GM12878 (cell line): ENCODE measurements at regions not wholly inside any gene's neighbourhood (a gene's known extent, or its start where the extent isn't known, plus 50 kb on each side); places are given as distances from the start of the nearest gene placed in this dataset.

Experiments
- ATAC-seq: fragments of 200-7000 bp; cut with Tn5 transposase; 3 replicates; pipeline ENCODE4 v1.9.1; 2020; ENCODE audit warnings: mild to moderate bottlenecking, moderate library complexity
- BruUV-seq: library from RNA; stranded (reverse); fragments of 400-500 nt; replicated peaks from 2 replicates; lab custom pipeline; 2021; lab: Mats Ljungman, UMichigan
- CTCF ChIA-PET: fragments of 300-600 bp; sonication (Branson Sonifier 250); formaldehyde crosslinking; extraction: SDS; loops from one replicate; lab custom pipeline; 2021; ENCODE audit warnings: inconsistent platforms; lab: Yijun Ruan, JAX
- POLR2A ChIA-PET: fragments of 350-600 bp; formaldehyde crosslinking; extraction: SDS; loops from one replicate; lab custom pipeline; 2021; ENCODE audit warnings: inconsistent platforms; lab: Charles Lee
- RAD21 ChIA-PET: fragments of 300-600 bp; sonication (Branson Sonifier 250); formaldehyde crosslinking; loops from one replicate; lab custom pipeline; 2023; ENCODE audit warnings: antibody characterized with exemption; ENCODE audit not compliant: unreplicated experiment; lab: Charles Lee
- SMC1A ChIA-PET: fragments of 300-600 bp; sonication (Branson Sonifier 250); formaldehyde crosslinking; loops from one replicate; lab custom pipeline; 2023; ENCODE audit not compliant: unreplicated experiment, uncharacterized antibody; lab: Charles Lee
- DNase-seq: peaks from one replicate; pipeline ENCODE4 v3.0.0-alpha.2; 2011; ENCODE audit warnings: low read depth, low spot score
- FAIRE-seq: peaks from 3 replicates; lab custom pipeline; 2011; peaks lifted over from hg19 to GRCh38; lab: Jason Lieb, UNC
- H2AFZ ChIP-seq: 2 replicates; pipeline ENCODE4 v1.6.0; 2011; ENCODE audit warnings: low read depth, low read length, control low read depth; ENCODE audit not compliant: control insufficient read depth
- H3K27ac ChIP-seq: 2 replicates; pipeline ENCODE4 v1.5.1; 2011; ENCODE audit warnings: control low read depth; ENCODE audit not compliant: control insufficient read depth, insufficient read depth
- H3K27me3 ChIP-seq, 2 experiments: replicated peaks in 1 of 2; 2 replicates each; pipeline versions ENCODE4 v1.6.0 to v1.6.1; 2011; ENCODE audit warnings: low read length in 1 of 2; ENCODE audit not compliant: control insufficient read depth in 2 of 2, insufficient read depth in 2 of 2
- H3K36me3 ChIP-seq, 2 experiments: 2 replicates each; pipeline ENCODE4 v1.5.1; 2011; ENCODE audit warnings: low read length in 1 of 2; ENCODE audit not compliant: control insufficient read depth in 2 of 2, insufficient read depth in 2 of 2
- H3K4me1 ChIP-seq: 2 replicates; pipeline ENCODE4 v1.6.1; 2011; ENCODE audit warnings: mild to moderate bottlenecking, low read length, moderate library complexity, mixed read lengths; ENCODE audit not compliant: control insufficient read depth, insufficient read depth
- H3K4me2 ChIP-seq: 2 replicates; pipeline ENCODE4 v1.6.0; 2011; ENCODE audit warnings: control low read depth; ENCODE audit not compliant: control insufficient read depth, insufficient read depth
- H3K4me3 ChIP-seq: fragments of 200-600 bp; sonication (generic); 2 replicates; pipeline ENCODE4 v1.5.1; 2016
- H3K79me2 ChIP-seq: 2 replicates; pipeline ENCODE4 v1.6.0; 2011; ENCODE audit warnings: low read length; ENCODE audit not compliant: control insufficient read depth, insufficient read depth
- H3K9ac ChIP-seq: 2 replicates; pipeline ENCODE4 v1.8.0; 2011; ENCODE audit warnings: low read length, control low read depth, mixed read lengths; ENCODE audit not compliant: control insufficient read depth, insufficient read depth
- H3K9me3 ChIP-seq: replicated peaks from 3 replicates; pipeline ENCODE4 v1.5.1; 2011; ENCODE audit warnings: mild to moderate bottlenecking, low read length; ENCODE audit not compliant: control insufficient read depth, insufficient read depth
- H4K20me1 ChIP-seq: 2 replicates; pipeline ENCODE4 v1.6.0; 2011; ENCODE audit not compliant: control insufficient read depth, insufficient read depth
- CBX5 ChIP-seq: sonication (generic); IDR thresholded peaks from 2 replicates; pipeline ENCODE4 v1.6.1; 2016; ENCODE audit warnings: low read depth, moderate library complexity, mild to moderate bottlenecking, inconsistent platforms
- EP300 ChIP-seq, 2 experiments: fragments of 150-350 bp in 1 of 2; IDR thresholded peaks; 2 replicates each; pipeline ENCODE4 v1.6.1; 2011 to 2012; ENCODE audit warnings: low read depth in 2 of 2, low read length in 2 of 2, borderline replicate concordance in 1 of 2, improper control_type of control experiment in 1 of 2, inconsistent platforms in 1 of 2; ENCODE audit not compliant: control insufficient read depth in 1 of 2
- FOS ChIP-seq: IDR thresholded peaks from 3 replicates; pipeline ENCODE4 v1.6.1; 2011; ENCODE audit warnings: borderline replicate concordance; ENCODE audit not compliant: insufficient read length; ENCODE audit errors: extremely low read depth
- HDAC6 ChIP-seq: fragments of 200-600 bp; sonication (generic); IDR thresholded peaks from one replicate; pipeline ENCODE4 v1.8.0; 2017; ENCODE audit warnings: antibody characterized with exemption; ENCODE audit not compliant: unreplicated experiment
- IKZF2 ChIP-seq, 2 experiments: fragments of 450-650 bp; IDR thresholded peaks; 2 replicates each; pipeline ENCODE4 v1.6.1; 2017; ENCODE audit warnings: mild to moderate bottlenecking in 2 of 2, moderate library complexity in 2 of 2
- MYB ChIP-seq: fragments of 150-350 bp; IDR thresholded peaks from 2 replicates; pipeline ENCODE4 v1.6.1; 2014; ENCODE audit warnings: mild to moderate bottlenecking, low read depth, low read length, borderline replicate concordance
- RUNX3 ChIP-seq: IDR thresholded peaks from 2 replicates; pipeline ENCODE4 v1.6.1; 2012; ENCODE audit warnings: low read length, inconsistent platforms
- SP1 ChIP-seq: IDR thresholded peaks from one replicate; pipeline ENCODE4 v1.6.1; 2011; ENCODE audit warnings: low read depth, low read length
- TBL1XR1 ChIP-seq: IDR thresholded peaks from 2 replicates; pipeline ENCODE4 v1.6.1; 2012; ENCODE audit warnings: low read depth, low read length, improper control_type of control experiment
- TCF3 ChIP-seq: IDR thresholded peaks from 2 replicates; pipeline ENCODE4 v1.6.1; 2012; ENCODE audit warnings: low read depth, mild to moderate bottlenecking, low read length, borderline replicate concordance; ENCODE audit not compliant: insufficient read depth
- ZBED1 ChIP-seq: IDR thresholded peaks from 2 replicates; pipeline ENCODE4 v1.6.1; 2016; ENCODE audit warnings: borderline replicate concordance
- WGBS: methylation state at CpG from one replicate; pipeline ENCODE4 v1.1.6; 2016; ENCODE audit warnings: low lambda C conversion rate; ENCODE audit not compliant: insufficient replicate concordance, insufficient coverage; ENCODE audit errors: missing lambda C conversion rate; 5-methylcytosine and 5-hydroxymethylcytosine counted together
- in situ Hi-C: fragments of 300-500 bp; cut with MboI; formaldehyde crosslinking; loops from 9 replicates; pipeline ENCODE4 v1.14.3; 2018; ENCODE audit warnings: mixed read lengths
- intact Hi-C: fragments of 100-400 bp; cut with micrococcal nuclease; formaldehyde crosslinking; loops from one replicate; pipeline ENCODE4 v1.14.2; 2022; ENCODE audit not compliant: unreplicated experiment
- TF ChIP-seq, protein P1 (sequence below), 3 experiments: IDR thresholded peaks in 2 of 3; conservative IDR thresholded peaks in 1 of 3; 2 replicates each; pipeline ENCODE4 v1.5.1; 2011; ENCODE audit warnings: low read depth in 3 of 3, low read length in 3 of 3, mild to moderate bottlenecking in 3 of 3, control low read depth in 2 of 3, moderate library complexity in 2 of 3, inconsistent platforms in 1 of 3, mixed read lengths in 1 of 3; ENCODE audit not compliant: control insufficient read depth in 2 of 3, insufficient read depth in 1 of 3; ENCODE audit errors: extremely low read depth in 1 of 3
- TF ChIP-seq, protein P2 (sequence below): IDR thresholded peaks from 2 replicates; pipeline ENCODE4 v1.6.1; 2011; ENCODE audit warnings: low read depth, low read length, improper control_type of control experiment, borderline replicate concordance
- TF ChIP-seq, protein P3 (sequence below): fragments of 150-350 bp; IDR thresholded peaks from 2 replicates; pipeline ENCODE4 v1.6.1; 2016; ENCODE audit warnings: low read depth, low read length
- TF ChIP-seq, protein P4 (sequence below): IDR thresholded peaks from 2 replicates; pipeline ENCODE4 v1.6.1; 2011; ENCODE audit warnings: mild to moderate bottlenecking, low read depth, low read length, moderate library complexity; ENCODE audit not compliant: insufficient replicate concordance

DNA sequence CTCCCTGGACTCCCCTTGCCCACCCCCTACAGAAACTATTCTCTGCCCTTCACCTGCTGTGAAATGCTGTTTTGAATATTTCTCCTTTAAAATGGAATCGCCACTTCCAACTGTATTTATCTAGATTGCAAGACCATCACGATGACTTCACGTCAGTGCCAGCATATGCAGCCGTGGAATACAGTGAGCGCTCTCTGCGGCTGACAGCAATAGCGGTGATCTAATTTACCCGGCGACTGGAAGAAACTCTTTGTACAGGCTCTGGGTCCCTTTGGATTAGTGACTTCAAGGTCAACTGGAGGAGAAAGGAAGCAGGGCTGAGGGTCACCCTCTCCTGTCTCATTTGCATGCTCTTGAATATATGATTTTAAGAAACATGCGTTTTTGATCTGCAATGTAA is 192.0 kb downstream of the IRX1 start (continued):
- TF ChIP-seq, protein P1, sequence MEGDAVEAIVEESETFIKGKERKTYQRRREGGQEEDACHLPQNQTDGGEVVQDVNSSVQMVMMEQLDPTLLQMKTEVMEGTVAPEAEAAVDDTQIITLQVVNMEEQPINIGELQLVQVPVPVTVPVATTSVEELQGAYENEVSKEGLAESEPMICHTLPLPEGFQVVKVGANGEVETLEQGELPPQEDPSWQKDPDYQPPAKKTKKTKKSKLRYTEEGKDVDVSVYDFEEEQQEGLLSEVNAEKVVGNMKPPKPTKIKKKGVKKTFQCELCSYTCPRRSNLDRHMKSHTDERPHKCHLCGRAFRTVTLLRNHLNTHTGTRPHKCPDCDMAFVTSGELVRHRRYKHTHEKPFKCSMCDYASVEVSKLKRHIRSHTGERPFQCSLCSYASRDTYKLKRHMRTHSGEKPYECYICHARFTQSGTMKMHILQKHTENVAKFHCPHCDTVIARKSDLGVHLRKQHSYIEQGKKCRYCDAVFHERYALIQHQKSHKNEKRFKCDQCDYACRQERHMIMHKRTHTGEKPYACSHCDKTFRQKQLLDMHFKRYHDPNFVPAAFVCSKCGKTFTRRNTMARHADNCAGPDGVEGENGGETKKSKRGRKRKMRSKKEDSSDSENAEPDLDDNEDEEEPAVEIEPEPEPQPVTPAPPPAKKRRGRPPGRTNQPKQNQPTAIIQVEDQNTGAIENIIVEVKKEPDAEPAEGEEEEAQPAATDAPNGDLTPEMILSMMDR (IDR thresholded peaks at IDR 0.05 in 2 of 3, conservative IDR thresholded peaks at IDR 0.05 in 1 of 3; ENCODE audit: control insufficient read depth in 2 of 3, extremely low read depth in 1 of 3, insufficient read depth in 1 of 3, low read depth in 3 of 3, low read length in 3 of 3), result no peak

DNA sequence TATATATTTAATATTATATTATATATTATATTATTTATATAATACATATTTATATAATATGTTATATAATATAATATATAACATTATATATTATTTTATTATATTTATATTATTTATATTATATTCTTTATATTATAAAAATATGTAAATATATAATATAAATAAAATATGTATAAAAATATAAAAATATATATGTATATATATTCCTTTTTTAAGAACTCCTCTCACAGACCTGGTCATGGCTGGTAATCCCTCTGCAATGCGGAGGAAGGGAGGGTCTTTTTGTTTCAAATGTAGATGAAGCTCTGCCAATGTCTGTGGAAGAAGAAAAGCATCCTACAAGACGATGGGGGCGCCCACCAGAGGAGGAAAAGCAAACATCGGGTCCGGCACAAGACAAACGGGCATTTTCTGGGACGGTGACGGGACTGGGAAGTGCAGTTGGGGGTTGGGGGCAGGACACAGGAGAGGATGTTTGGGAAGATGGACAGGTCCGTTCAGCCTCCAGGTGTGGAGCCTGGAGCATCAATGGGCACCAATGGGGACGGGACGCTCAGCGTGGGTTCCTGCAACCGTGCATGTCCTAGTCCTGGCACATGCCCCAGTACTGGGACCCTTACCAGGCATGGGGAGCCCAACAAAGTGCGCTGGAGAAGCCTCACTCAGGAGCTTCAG is 194.0 kb downstream of the IRX1 start:
- no peak overlapping the region for H3K27ac ChIP-seq
- no peaks in the 10 kb centered on the region for H4K20me1 ChIP-seq
- BruUV-seq, result no TSS peak
- H3K27me3 ChIP-seq, result no peaks in the 10 kb centered on the region
- H3K4me3 ChIP-seq, result no peak overlapping the region
- ChIA-PET POLR2A (no interaction called here), SMC1A (no interaction called here), RAD21 (no interaction called here), CTCF (no interaction called here)
- in situ Hi-C loops (no loop called here), intact Hi-C loops (no loop called here)
- FAIRE-seq (no peak), DNase-seq (no peak), ATAC-seq (no peak)
- WGBS, result 29% methylated on average over 14 of the region's 14 CpGs
- H3K9me3 ChIP-seq, result no peaks in the 10 kb centered on the region; the same call in 2 of the 3 replicates
- no peak overlapping the region for H3K9ac ChIP-seq
- H3K36me3 ChIP-seq, result no peaks in the 10 kb centered on the region
- H3K79me2 ChIP-seq, result no peaks in the 10 kb centered on the region
- H3K4me2 ChIP-seq, result no peak overlapping the region
- H3K4me1 ChIP-seq, result no peaks in the 10 kb centered on the region
- H2AFZ ChIP-seq, result no peak overlapping the region
- TF ChIP-seq CBX5 (no peak), EP300 (IDR thresholded peaks at IDR 0.05; ENCODE audit: borderline replicate concordance in 1 of 2, control insufficient read depth in 1 of 2, low read depth in 2 of 2, low read length in 2 of 2) (no peak), HDAC6 (no peak), TCF3 (no peak), MYB (no peak), IKZF2 (IDR thresholded peaks at IDR 0.05) (no peak), FOS (no peak), SP1 (no peak), TBL1XR1 (no peak), ZBED1 (no peak), RUNX3 (no peak)
- TF ChIP-seq, protein P2, sequence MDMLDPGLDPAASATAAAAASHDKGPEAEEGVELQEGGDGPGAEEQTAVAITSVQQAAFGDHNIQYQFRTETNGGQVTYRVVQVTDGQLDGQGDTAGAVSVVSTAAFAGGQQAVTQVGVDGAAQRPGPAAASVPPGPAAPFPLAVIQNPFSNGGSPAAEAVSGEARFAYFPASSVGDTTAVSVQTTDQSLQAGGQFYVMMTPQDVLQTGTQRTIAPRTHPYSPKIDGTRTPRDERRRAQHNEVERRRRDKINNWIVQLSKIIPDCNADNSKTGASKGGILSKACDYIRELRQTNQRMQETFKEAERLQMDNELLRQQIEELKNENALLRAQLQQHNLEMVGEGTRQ, result no peak
- TF ChIP-seq, protein P3, sequence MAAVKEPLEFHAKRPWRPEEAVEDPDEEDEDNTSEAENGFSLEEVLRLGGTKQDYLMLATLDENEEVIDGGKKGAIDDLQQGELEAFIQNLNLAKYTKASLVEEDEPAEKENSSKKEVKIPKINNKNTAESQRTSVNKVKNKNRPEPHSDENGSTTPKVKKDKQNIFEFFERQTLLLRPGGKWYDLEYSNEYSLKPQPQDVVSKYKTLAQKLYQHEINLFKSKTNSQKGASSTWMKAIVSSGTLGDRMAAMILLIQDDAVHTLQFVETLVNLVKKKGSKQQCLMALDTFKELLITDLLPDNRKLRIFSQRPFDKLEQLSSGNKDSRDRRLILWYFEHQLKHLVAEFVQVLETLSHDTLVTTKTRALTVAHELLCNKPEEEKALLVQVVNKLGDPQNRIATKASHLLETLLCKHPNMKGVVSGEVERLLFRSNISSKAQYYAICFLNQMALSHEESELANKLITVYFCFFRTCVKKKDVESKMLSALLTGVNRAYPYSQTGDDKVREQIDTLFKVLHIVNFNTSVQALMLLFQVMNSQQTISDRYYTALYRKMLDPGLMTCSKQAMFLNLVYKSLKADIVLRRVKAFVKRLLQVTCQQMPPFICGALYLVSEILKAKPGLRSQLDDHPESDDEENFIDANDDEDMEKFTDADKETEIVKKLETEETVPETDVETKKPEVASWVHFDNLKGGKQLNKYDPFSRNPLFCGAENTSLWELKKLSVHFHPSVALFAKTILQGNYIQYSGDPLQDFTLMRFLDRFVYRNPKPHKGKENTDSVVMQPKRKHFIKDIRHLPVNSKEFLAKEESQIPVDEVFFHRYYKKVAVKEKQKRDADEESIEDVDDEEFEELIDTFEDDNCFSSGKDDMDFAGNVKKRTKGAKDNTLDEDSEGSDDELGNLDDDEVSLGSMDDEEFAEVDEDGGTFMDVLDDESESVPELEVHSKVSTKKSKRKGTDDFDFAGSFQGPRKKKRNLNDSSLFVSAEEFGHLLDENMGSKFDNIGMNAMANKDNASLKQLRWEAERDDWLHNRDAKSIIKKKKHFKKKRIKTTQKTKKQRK, result no peak
- TF ChIP-seq, protein P4, sequence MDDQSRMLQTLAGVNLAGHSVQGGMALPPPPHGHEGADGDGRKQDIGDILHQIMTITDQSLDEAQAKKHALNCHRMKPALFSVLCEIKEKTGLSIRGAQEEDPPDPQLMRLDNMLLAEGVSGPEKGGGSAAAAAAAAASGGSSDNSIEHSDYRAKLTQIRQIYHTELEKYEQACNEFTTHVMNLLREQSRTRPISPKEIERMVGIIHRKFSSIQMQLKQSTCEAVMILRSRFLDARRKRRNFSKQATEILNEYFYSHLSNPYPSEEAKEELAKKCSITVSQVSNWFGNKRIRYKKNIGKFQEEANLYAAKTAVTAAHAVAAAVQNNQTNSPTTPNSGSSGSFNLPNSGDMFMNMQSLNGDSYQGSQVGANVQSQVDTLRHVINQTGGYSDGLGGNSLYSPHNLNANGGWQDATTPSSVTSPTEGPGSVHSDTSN, result no peak
